HCT116 (cell line): ENCODE measurements at regions not wholly inside any gene's neighbourhood (a gene's known extent, or its start where the extent isn't known, plus 50 kb on each side); places are given as distances from the start of the nearest gene placed in this dataset.

Source experiments
- EGR1 ChIP-seq: IDR thresholded peaks from 2 replicates; pipeline ENCODE4 v1.6.1; 2012; ENCODE audit warnings: low read depth
- RAD21 ChIP-seq: IDR thresholded peaks from 2 replicates; pipeline ENCODE4 v1.6.1; 2012; ENCODE audit warnings: low read depth, mild to moderate bottlenecking
- ZNF274 ChIP-seq: fragments of 200-500 bp; sonication (Bioruptor generic); IDR thresholded peaks from 2 replicates; pipeline ENCODE4 v1.6.1; 2014; ENCODE audit warnings: mild to moderate bottlenecking, low read depth, low read length, inconsistent platforms
- TF ChIP-seq, protein P1 (sequence below), 3 experiments: fragments of 200-600 bp in 1 of 3; sonication (generic) in 1 of 3; IDR thresholded peaks in 2 of 3; conservative IDR thresholded peaks in 1 of 3; 2 replicates each; pipeline ENCODE4 v1.5.1; 2012 to 2017; ENCODE audit warnings: low read depth in 2 of 3, low read length in 2 of 3, antibody characterized with exemption in 1 of 3, borderline replicate concordance in 1 of 3, control low read depth in 1 of 3, mild to moderate bottlenecking in 1 of 3, mixed read lengths in 1 of 3, mixed run types in 1 of 3, moderate library complexity in 1 of 3; ENCODE audit not compliant: insufficient read depth in 1 of 3

DNA sequence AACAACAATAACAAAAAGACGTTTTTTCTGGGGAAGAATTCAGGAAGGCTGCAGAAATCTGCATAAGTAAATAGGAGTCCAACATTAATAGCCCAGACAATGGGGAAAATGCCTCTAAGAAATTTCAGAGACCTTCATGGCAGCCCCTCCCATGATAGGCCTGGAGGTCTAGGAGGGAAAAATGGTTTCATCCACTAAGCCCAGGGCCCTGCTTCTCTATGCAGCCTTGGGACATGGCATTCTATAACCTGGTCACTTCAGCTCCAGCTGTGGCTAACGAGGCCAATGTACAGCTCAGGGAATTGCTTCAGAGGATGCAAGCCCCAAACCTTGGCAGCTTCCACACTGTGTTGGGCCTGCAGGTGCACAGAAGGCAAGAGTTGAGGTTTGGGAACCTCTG is 125.6 kb upstream of the GMNC start:
- TF ChIP-seq EGR1, result no peak
- TF ChIP-seq, protein P1, sequence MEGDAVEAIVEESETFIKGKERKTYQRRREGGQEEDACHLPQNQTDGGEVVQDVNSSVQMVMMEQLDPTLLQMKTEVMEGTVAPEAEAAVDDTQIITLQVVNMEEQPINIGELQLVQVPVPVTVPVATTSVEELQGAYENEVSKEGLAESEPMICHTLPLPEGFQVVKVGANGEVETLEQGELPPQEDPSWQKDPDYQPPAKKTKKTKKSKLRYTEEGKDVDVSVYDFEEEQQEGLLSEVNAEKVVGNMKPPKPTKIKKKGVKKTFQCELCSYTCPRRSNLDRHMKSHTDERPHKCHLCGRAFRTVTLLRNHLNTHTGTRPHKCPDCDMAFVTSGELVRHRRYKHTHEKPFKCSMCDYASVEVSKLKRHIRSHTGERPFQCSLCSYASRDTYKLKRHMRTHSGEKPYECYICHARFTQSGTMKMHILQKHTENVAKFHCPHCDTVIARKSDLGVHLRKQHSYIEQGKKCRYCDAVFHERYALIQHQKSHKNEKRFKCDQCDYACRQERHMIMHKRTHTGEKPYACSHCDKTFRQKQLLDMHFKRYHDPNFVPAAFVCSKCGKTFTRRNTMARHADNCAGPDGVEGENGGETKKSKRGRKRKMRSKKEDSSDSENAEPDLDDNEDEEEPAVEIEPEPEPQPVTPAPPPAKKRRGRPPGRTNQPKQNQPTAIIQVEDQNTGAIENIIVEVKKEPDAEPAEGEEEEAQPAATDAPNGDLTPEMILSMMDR (IDR thresholded peaks at IDR 0.05 in 2 of 3, conservative IDR thresholded peaks at IDR 0.05 in 1 of 3; ENCODE audit: borderline replicate concordance in 1 of 3, insufficient read depth in 1 of 3, low read depth in 2 of 3, low read length in 2 of 3), result no peak
- TF ChIP-seq ZNF274, result no peak
- TF ChIP-seq RAD21, result no peak
